IPS-15b (cell line): ENCODE measurements at regions not wholly inside any gene's neighbourhood (a gene's known extent, or its start where the extent isn't known, plus 50 kb on each side); places are given as distances from the start of the nearest gene placed in this dataset.

Experiments used
- H3K27me3 ChIP-seq: one replicate; pipeline ENCODE4 v1.6.1; 2013; ENCODE audit warnings: low read length; ENCODE audit not compliant: control insufficient read depth, insufficient read depth
- H3K36me3 ChIP-seq: one replicate; pipeline ENCODE4 v1.6.1; 2013; ENCODE audit warnings: low read length; ENCODE audit not compliant: control insufficient read depth, insufficient read depth
- H3K4me1 ChIP-seq: one replicate; pipeline ENCODE4 v1.6.1; 2013; ENCODE audit warnings: mild to moderate bottlenecking, low read length; ENCODE audit not compliant: control insufficient read depth, insufficient read depth
- H3K4me3 ChIP-seq: one replicate; pipeline ENCODE4 v1.5.1; 2013; ENCODE audit warnings: low read depth, low read length
- H3K9ac ChIP-seq: one replicate; pipeline ENCODE4 v1.6.1; 2013; ENCODE audit warnings: low read depth, mild to moderate bottlenecking, low read length
- H3K9me3 ChIP-seq: one replicate; pipeline ENCODE4 v1.6.1; 2013; ENCODE audit warnings: mild to moderate bottlenecking, low read length; ENCODE audit not compliant: control insufficient read depth, insufficient read depth

GRCh38 chr1:175801979-175802378, 58.6 kb upstream of the TNR start:
- Histone ChIP-seq H3K4me3 (no peak overlapping the region), H3K9me3 (no peaks in the 10 kb centered on the region), H3K27me3 (no peaks in the 10 kb centered on the region), H3K4me1 (no peaks in the 10 kb centered on the region), H3K36me3 (no peaks in the 10 kb centered on the region), H3K9ac (no peak overlapping the region)

- Histone ChIP-seq H3K9ac (no peak overlapping the region), H3K27me3 (peaks cover 9% of the 10 kb centered on the region), H3K4me1 (no peaks in the 10 kb centered on the region), H3K4me3 (no peak overlapping the region), H3K9me3 (no peaks in the 10 kb centered on the region), H3K36me3 (no peaks in the 10 kb centered on the region)
These were observed 54.2 kb upstream of the TNR start for GRCh38 chr1:175797576-175797975.

- no peaks in the 10 kb centered on the region for H3K4me1 ChIP-seq
- H3K36me3 ChIP-seq = no peaks in the 10 kb centered on the region
- peaks cover 9% of the 10 kb centered on the region for H3K27me3 ChIP-seq
- no peak overlapping the region for H3K4me3 ChIP-seq
- no peak overlapping the region for H3K9ac ChIP-seq
- H3K9me3 ChIP-seq = no peaks in the 10 kb centered on the region
These were observed 51.2 kb upstream of the TNR start for GRCh38 chr1:175794586-175794985.

- no peaks in the 10 kb centered on the region for H3K4me1 ChIP-seq
- no peak overlapping the region for H3K9ac ChIP-seq
- no peaks in the 10 kb centered on the region for H3K9me3 ChIP-seq
- peaks cover 9% of the 10 kb centered on the region for H3K27me3 ChIP-seq
- H3K36me3 ChIP-seq = no peaks in the 10 kb centered on the region
- H3K4me3 ChIP-seq = no peak overlapping the region
These were observed 50.2 kb upstream of the TNR start for GRCh38 chr1:175793617-175794016.
